PC-9 (cell line): ENCODE measurements at regions not wholly inside any gene's neighbourhood (a gene's known extent, or its start where the extent isn't known, plus 50 kb on each side); places are given as distances from the start of the nearest gene placed in this dataset.
A peak's percentile ranks its signal among the peaks of the same experiment; 100 is the strongest.

Experiments
- BruUV-seq: library from RNA; stranded (reverse); fragments of 400-500 nt; replicated peaks from 2 replicates; lab custom pipeline; 2021; lab: Mats Ljungman, UMichigan
- CTCF ChIA-PET: fragments of 300-600 bp; sonication (Branson Sonifier 250); formaldehyde crosslinking; loops from one replicate; lab custom pipeline; 2022; ENCODE audit warnings: antibody characterized with exemption; lab: Charles Lee
- POLR2A ChIA-PET: fragments of 300-600 bp; sonication (Branson Sonifier 250); formaldehyde crosslinking; loops from one replicate; lab custom pipeline; 2022; ENCODE audit warnings: antibody characterized with exemption; ENCODE audit not compliant: unreplicated experiment; lab: Charles Lee
- DNase-seq, 2 experiments: peaks; one replicate each; pipeline versions ENCODE4 v3.0.0 to v3.0.0-alpha.2; 2015 to 2022; ENCODE audit warnings: mixed read lengths in 1 of 2
- H2AFZ ChIP-seq: fragments of 200-600 bp; sonication (generic); 2 replicates; pipeline ENCODE4 v1.8.1; 2017; ENCODE audit warnings: antibody characterized with exemption
- H3F3A ChIP-seq: fragments of 200-600 bp; sonication (generic); 2 replicates; pipeline ENCODE4 v1.8.1; 2017; ENCODE audit warnings: antibody characterized with exemption, mild to moderate bottlenecking, low read depth; ENCODE audit not compliant: insufficient read depth
- H3K27ac ChIP-seq: fragments of 200-600 bp; sonication (generic); 2 replicates; pipeline ENCODE4 v1.6.1; 2016; ENCODE audit warnings: mixed run types
- H3K27me3 ChIP-seq: fragments of 200-600 bp; sonication (generic); 2 replicates; pipeline ENCODE4 v1.6.1; 2016; ENCODE audit warnings: low read depth, mixed run types; ENCODE audit not compliant: insufficient read depth
- H3K36me3 ChIP-seq: fragments of 200-600 bp; sonication (generic); 2 replicates; pipeline ENCODE4 v1.6.1; 2016; ENCODE audit warnings: low read depth, mixed run types
- H3K4me1 ChIP-seq: fragments of 200-600 bp; sonication (generic); replicated peaks from 2 replicates; pipeline ENCODE4 v1.6.1; 2016; ENCODE audit warnings: mixed run types; ENCODE audit not compliant: insufficient read depth
- H3K4me2 ChIP-seq: fragments of 200-600 bp; sonication (generic); 2 replicates; pipeline ENCODE4 v1.6.1; 2017; ENCODE audit warnings: mixed run types
- H3K4me3 ChIP-seq: fragments of 200-600 bp; sonication (generic); 2 replicates; pipeline ENCODE4 v1.6.1; 2016; ENCODE audit warnings: mixed run types
- H3K79me2 ChIP-seq: fragments of 200-600 bp; sonication (generic); 2 replicates; pipeline ENCODE4 v1.6.1; 2017; ENCODE audit warnings: low read depth, mixed run types
- H3K9me2 ChIP-seq: fragments of 200-600 bp; sonication (generic); 2 replicates; pipeline ENCODE4 v1.8.1; 2017; ENCODE audit warnings: mild to moderate bottlenecking; ENCODE audit not compliant: insufficient read depth
- H3K9me3 ChIP-seq: fragments of 200-600 bp; sonication (generic); 2 replicates; pipeline ENCODE4 v1.8.1; 2016; ENCODE audit warnings: low read depth; ENCODE audit not compliant: insufficient read depth
- H4K20me1 ChIP-seq: fragments of 200-600 bp; sonication (generic); 2 replicates; pipeline ENCODE4 v1.8.1; 2017; ENCODE audit not compliant: insufficient read depth
- CTCF ChIP-seq: fragments of 200-600 bp; sonication (generic); conservative IDR thresholded peaks from 2 replicates; pipeline ENCODE4 v1.6.1; 2017; ENCODE audit warnings: mixed run types, antibody characterized with exemption, mild to moderate bottlenecking, moderate library complexity
- EZH2 ChIP-seq: fragments of 200-600 bp; sonication (generic); IDR thresholded peaks from 2 replicates; pipeline ENCODE4 v1.8.0; 2017; ENCODE audit warnings: antibody characterized with exemption, low read depth
- intact Hi-C: fragments of 100-400 bp; cut with micrococcal nuclease; formaldehyde crosslinking; loops from one replicate; pipeline ENCODE4 v1.10.0; 2022; ENCODE audit not compliant: unreplicated experiment

GRCh38 chr3:150352931-150353330, 55.2 kb upstream of the TSC22D2 start:
- BruUV-seq = no TSS peak
- Histone ChIP-seq H3K27me3 (no peaks in the 10 kb centered on the region), H3K4me1 (peaks cover 27% of the 10 kb centered on the region), H4K20me1 (no peaks in the 10 kb centered on the region), H3K4me2 (no peak overlapping the region), H3K36me3 (no peaks in the 10 kb centered on the region), H3K79me2 (no peaks in the 10 kb centered on the region), H3F3A (peaks cover 12% of the 10 kb centered on the region; the same call in 1 of the 2 replicates), H3K9me2 (no peaks in the 10 kb centered on the region), H3K9me3 (no peaks in the 10 kb centered on the region), H2AFZ (no peak overlapping the region), H3K27ac (no peak overlapping the region), H3K4me3 (no peak overlapping the region)
- POLR2A ChIA-PET = no interaction called here
- CTCF ChIA-PET = no interaction called here
- DNase-seq = no peak
- no peak for TF ChIP-seq EZH2
- TF ChIP-seq CTCF = no peak
- intact Hi-C loops = no loop called here

- H3K27ac ChIP-seq = no peak overlapping the region
- no peak overlapping the region for H3K4me2 ChIP-seq
- no peaks in the 10 kb centered on the region for H3K36me3 ChIP-seq
- POLR2A ChIA-PET = no interaction called here
- DNase-seq = no peak
- CTCF ChIA-PET = no interaction called here
- intact Hi-C loops = no loop called here
- H3K9me2 ChIP-seq = no peaks in the 10 kb centered on the region
- peaks cover 7% of the 10 kb centered on the region; the same call in 1 of the 2 replicates for H3K79me2 ChIP-seq
- H3K27me3 ChIP-seq = no peaks in the 10 kb centered on the region
- no peak overlapping the region for H2AFZ ChIP-seq
- BruUV-seq = no TSS peak
- TF ChIP-seq CTCF (no peak), EZH2 (no peak)
- no peaks in the 10 kb centered on the region for H3K9me3 ChIP-seq
- peaks cover 42% of the 10 kb centered on the region for H3K4me1 ChIP-seq
- peaks cover 17% of the 10 kb centered on the region; the same call in 1 of the 2 replicates for H3F3A ChIP-seq
- H4K20me1 ChIP-seq = no peaks in the 10 kb centered on the region
- H3K4me3 ChIP-seq = no peak overlapping the region
These were observed 56.7 kb upstream of the TSC22D2 start for GRCh38 chr3:150351398-150351797.

GRCh38 chr3:150349314-150350097, 58.6 kb upstream of the TSC22D2 start:
- no peak overlapping the region for H3K4me3 ChIP-seq
- no peaks in the 10 kb centered on the region for H3K9me2 ChIP-seq
- H3K79me2 ChIP-seq = peaks cover 11% of the 10 kb centered on the region; the same call in 1 of the 2 replicates
- H3K4me1 ChIP-seq = peaks cover 59% of the 10 kb centered on the region
- H4K20me1 ChIP-seq = no peaks in the 10 kb centered on the region
- H3K9me3 ChIP-seq = no peaks in the 10 kb centered on the region
- intact Hi-C loops = loop anchor here (1.0 to 5.0 kb wide), 4 partner anchors 59 to 377 kb away; partner anchors contain the start of genes EIF2A, PFN2, SERP1 and TSC22D2
- H3K27me3 ChIP-seq = no peaks in the 10 kb centered on the region
- H3K4me2 ChIP-seq = peak overlapping the region; percentile 68
- no TSS peak for BruUV-seq
- ChIA-PET CTCF (interaction anchor here (0.6 to 1.6 kb wide), 7 partner anchors 13 to 249 kb away, joined by 3 to 7 read pairs (median 4); partner anchors contain the start of gene TSC22D2), POLR2A (interaction anchor here (0.5 to 0.7 kb wide), 4 partner anchors 11 to 204 kb away, joined by 4 to 12 read pairs (median 8); no protein-coding TSS in a partner anchor)
- no peak overlapping the region for H2AFZ ChIP-seq
- H3F3A ChIP-seq = peaks cover 23% of the 10 kb centered on the region
- TF ChIP-seq EZH2 = no peak
- no peak for TF ChIP-seq CTCF
- H3K36me3 ChIP-seq = no peaks in the 10 kb centered on the region
- peak; percentile 55 to 67 for DNase-seq
- H3K27ac ChIP-seq = peak overlapping the region; percentile 87
